K562 (cell line): ENCODE measurements at regions not wholly inside any gene's neighbourhood (a gene's known extent, or its start where the extent isn't known, plus 50 kb on each side); places are given as distances from the start of the nearest gene placed in this dataset.

Experiments
- ATAC-seq: fragments of 200-7000 bp; cut with Tn5 transposase; 3 replicates; pipeline ENCODE4 v1.9.1; 2020; ENCODE audit warnings: moderate library complexity
- BruUV-seq: library from RNA; stranded (reverse); fragments of 400-500 nt; replicated peaks from 2 replicates; lab custom pipeline; 2021; lab: Mats Ljungman, UMichigan
- CTCF ChIA-PET: fragments of 300-600 bp; formaldehyde crosslinking; extraction: SDS; loops from one replicate; lab custom pipeline; 2021; ENCODE audit warnings: low intra/inter-chr PET ratio; lab: Yijun Ruan, JAX
- POLR2A ChIA-PET: fragments of 300-600, 350-650 bp; sonication (Branson Sonifier 250); formaldehyde crosslinking; extraction: SDS; loops from one replicate; lab custom pipeline; 2021; ENCODE audit warnings: antibody characterized with exemption, inconsistent platforms; lab: Yijun Ruan, JAX
- DNase-seq, 4 experiments: peaks; one replicate each; pipeline versions ENCODE4 v3.0.0 to v3.0.0-alpha.2; 2011 to 2018; ENCODE audit warnings: low spot score in 3 of 4, mixed read lengths in 3 of 4; ENCODE audit errors: extremely low read depth in 1 of 4
- FAIRE-seq: peaks from 2 replicates; lab custom pipeline; 2011; peaks lifted over from hg19 to GRCh38; lab: Jason Lieb, UNC
- H2AFZ ChIP-seq: 2 replicates; pipeline ENCODE4 v1.6.0; 2011; ENCODE audit warnings: low read depth, low read length, control low read depth, inconsistent platforms
- H3K27ac ChIP-seq: fragments of 200-600 bp; 3 replicates; pipeline ENCODE4 v1.8.0; 2011; ENCODE audit warnings: low read depth, mild to moderate bottlenecking, control low read depth, inconsistent platforms, low read length, moderate library complexity, mixed read lengths; ENCODE audit errors: extremely low read depth
- H3K27me3 ChIP-seq, 2 experiments: fragments of 300-600 bp in 1 of 2; 2 replicates in 1 of 2; 3 replicates in 1 of 2; pipeline versions ENCODE4 v1.6.0 to v1.8.0; 2011; ENCODE audit warnings: inconsistent platforms in 2 of 2, low read length in 2 of 2, mild to moderate bottlenecking in 1 of 2, mixed read lengths in 1 of 2, moderate library complexity in 1 of 2; ENCODE audit not compliant: control insufficient read depth in 2 of 2, insufficient read depth in 2 of 2
- H3K36me3 ChIP-seq: fragments of 300-600 bp; 3 replicates; pipeline ENCODE4 v1.8.0; 2011; ENCODE audit warnings: mild to moderate bottlenecking, low read length, inconsistent platforms; ENCODE audit not compliant: control insufficient read depth, insufficient read depth
- H3K4me1 ChIP-seq, 2 experiments: fragments of 200-600 bp in 1 of 2; replicated peaks in 1 of 2; 2 replicates in 1 of 2; 3 replicates in 1 of 2; pipeline versions ENCODE4 v1.5.1 to v1.8.0; 2011; ENCODE audit warnings: inconsistent platforms in 2 of 2, low read length in 2 of 2, mild to moderate bottlenecking in 1 of 2, mixed read lengths in 1 of 2, moderate library complexity in 1 of 2; ENCODE audit not compliant: control insufficient read depth in 2 of 2, insufficient read depth in 2 of 2
- H3K4me2 ChIP-seq: 2 replicates; pipeline ENCODE4 v1.6.1; 2011; ENCODE audit warnings: low read length, control low read depth, inconsistent platforms, mixed read lengths; ENCODE audit not compliant: insufficient read depth
- H3K4me3 ChIP-seq: fragments of 200-600 bp; sonication (generic), shearing (Covaris generic); 2 replicates; pipeline ENCODE4 v1.5.1; 2016; ENCODE audit warnings: control low read depth, inconsistent platforms
- H3K79me2 ChIP-seq: fragments of 200-600 bp; 3 replicates; pipeline ENCODE4 v1.8.0; 2011; ENCODE audit warnings: low read length, inconsistent platforms; ENCODE audit not compliant: control insufficient read depth, insufficient read depth
- H3K9ac ChIP-seq, 2 experiments: 2 replicates each; pipeline versions ENCODE4 v1.6.0 to v1.6.1; 2011; ENCODE audit warnings: low read depth in 2 of 2, low read length in 2 of 2, control low read depth in 1 of 2, inconsistent platforms in 1 of 2, mild to moderate bottlenecking in 1 of 2, mixed read lengths in 1 of 2; ENCODE audit not compliant: insufficient read depth in 1 of 2
- H3K9me1 ChIP-seq: one replicate; pipeline ENCODE4 v1.6.0; 2011; ENCODE audit warnings: inconsistent platforms, mild to moderate bottlenecking, low read length, moderate library complexity; ENCODE audit not compliant: control insufficient read depth, insufficient read depth
- H3K9me3 ChIP-seq: replicated peaks from 2 replicates; pipeline ENCODE4 v1.5.1; 2011; ENCODE audit warnings: low read depth, low read length, inconsistent platforms; ENCODE audit not compliant: control insufficient read depth, insufficient read depth
- H4K20me1 ChIP-seq: replicated peaks from 2 replicates; pipeline ENCODE4 v1.6.1; 2011; ENCODE audit warnings: low read length, inconsistent platforms, mixed read lengths; ENCODE audit not compliant: control insufficient read depth, insufficient read depth
- CEBPB ChIP-seq: fragments of 450-650 bp; IDR thresholded peaks from 2 replicates; pipeline ENCODE4 v1.6.1; 2016; ENCODE audit warnings: missing genetic modification characterization, missing compliant biosample characterization
- ESRRA ChIP-seq: fragments of 450-650 bp; IDR thresholded peaks from 2 replicates; pipeline ENCODE4 v1.6.1; 2014; ENCODE audit warnings: low read depth, mild to moderate bottlenecking, moderate library complexity, borderline replicate concordance
- GTF2A2 ChIP-seq: IDR thresholded peaks from 2 replicates; pipeline ENCODE4 v1.6.1; 2016; ENCODE audit warnings: mild to moderate bottlenecking, missing genetic modification characterization, missing compliant biosample characterization
- KLF13 ChIP-seq: fragments of 450-650 bp; IDR thresholded peaks from 2 replicates; pipeline ENCODE4 v1.6.1; 2016; ENCODE audit warnings: missing genetic modification characterization, low read depth, mild to moderate bottlenecking, missing compliant biosample characterization, moderate library complexity, borderline replicate concordance
- MECOM ChIP-seq: fragments of 250-450 bp; sonication (Bioruptor Pico); IDR thresholded peaks from 2 replicates; pipeline ENCODE4 v1.8.0; 2022; ENCODE audit warnings: inconsistent platforms
- MEF2A ChIP-seq: IDR thresholded peaks from 2 replicates; pipeline ENCODE4 v1.6.1; 2011; ENCODE audit warnings: low read depth, mild to moderate bottlenecking, low read length, moderate library complexity; ENCODE audit not compliant: control insufficient read depth
- RFX7 ChIP-seq: fragments of 250-450 bp; sonication (Bioruptor Pico); IDR thresholded peaks from 2 replicates; pipeline ENCODE4 v1.5.1; 2021; ENCODE audit warnings: mild to moderate bottlenecking
- SAFB2 ChIP-seq: fragments of 200-400 bp; formaldehyde crosslinking; IDR thresholded peaks from 2 replicates; pipeline ENCODE4 v1.6.1; 2018; ENCODE audit warnings: borderline replicate concordance, low read length, low read depth, moderate library complexity; ENCODE audit not compliant: severe bottlenecking
- TCFL5 ChIP-seq: fragments of 250-450 bp; sonication (Bioruptor Pico); conservative IDR thresholded peaks from 2 replicates; pipeline ENCODE4 v1.6.1; 2021; ENCODE audit warnings: mild to moderate bottlenecking, moderate library complexity, matching md5 sums
- TFAM ChIP-seq: fragments of 250-450 bp; sonication (Bioruptor Pico); conservative IDR thresholded peaks from 2 replicates; pipeline ENCODE4 v1.5.0; 2021; ENCODE audit warnings: mild to moderate bottlenecking, moderate library complexity
- THRAP3 ChIP-seq: fragments of 450-650 bp; IDR thresholded peaks from 2 replicates; pipeline ENCODE4 v1.6.1; 2016; ENCODE audit warnings: mild to moderate bottlenecking, inconsistent platforms, borderline replicate concordance
- ZNF133 ChIP-seq: fragments of 250-450 bp; sonication (Bioruptor Pico); IDR thresholded peaks from 2 replicates; pipeline ENCODE4 v1.4.0; 2020; ENCODE audit warnings: mild to moderate bottlenecking
- ZNF384 ChIP-seq: IDR thresholded peaks from 2 replicates; pipeline ENCODE4 v1.6.1; 2012; ENCODE audit warnings: low read depth, low read length, improper control_type of control experiment
- ZNF408 ChIP-seq: fragments of 250-450 bp; sonication (Bioruptor Pico); IDR thresholded peaks from 2 replicates; pipeline ENCODE4 v1.4.0; 2020; ENCODE audit warnings: low read depth, mild to moderate bottlenecking, moderate library complexity
- ZNF707 ChIP-seq: fragments of 250-450 bp; sonication (Bioruptor Pico); conservative IDR thresholded peaks from 2 replicates; pipeline ENCODE4 v1.8.0; 2022; ENCODE audit warnings: inconsistent platforms, mild to moderate bottlenecking, moderate library complexity
- ZNF766 ChIP-seq: fragments of 200-800 bp; sonication (Bioruptor generic); conservative IDR thresholded peaks from 2 replicates; pipeline ENCODE4 v1.6.1; 2016; ENCODE audit warnings: missing genetic modification characterization, missing compliant biosample characterization
- WGBS: fragments of 100-300 bp; shearing (Covaris generic); methylation state at CpG from one replicate; pipeline ENCODE4 v1.1.6; 2016; ENCODE audit warnings: low coverage, mixed read lengths; ENCODE audit not compliant: insufficient coverage; ENCODE audit errors: missing lambda C conversion rate; 5-methylcytosine and 5-hydroxymethylcytosine counted together
- in situ Hi-C: fragments of 300-500 bp; cut with MboI; formaldehyde crosslinking; loops from 4 replicates; pipeline ENCODE4 v1.15.0; 2018; ENCODE audit warnings: inconsistent platforms, mixed read lengths
- intact Hi-C: fragments of 100-400 bp; cut with micrococcal nuclease; formaldehyde crosslinking; loops from 2 replicates; pipeline ENCODE4 v1.14.2; 2022
- TF ChIP-seq, protein P1 (sequence below): IDR thresholded peaks from 3 replicates; pipeline ENCODE4 v1.6.1; 2011; ENCODE audit warnings: borderline replicate concordance, mild to moderate bottlenecking, moderate library complexity; ENCODE audit not compliant: insufficient read length; ENCODE audit errors: extremely low read depth
- TF ChIP-seq, protein P2 (sequence below): fragments of 450-650 bp; IDR thresholded peaks from 2 replicates; pipeline ENCODE4 v1.6.1; 2017; ENCODE audit warnings: antibody characterized with exemption, mild to moderate bottlenecking

DNA sequence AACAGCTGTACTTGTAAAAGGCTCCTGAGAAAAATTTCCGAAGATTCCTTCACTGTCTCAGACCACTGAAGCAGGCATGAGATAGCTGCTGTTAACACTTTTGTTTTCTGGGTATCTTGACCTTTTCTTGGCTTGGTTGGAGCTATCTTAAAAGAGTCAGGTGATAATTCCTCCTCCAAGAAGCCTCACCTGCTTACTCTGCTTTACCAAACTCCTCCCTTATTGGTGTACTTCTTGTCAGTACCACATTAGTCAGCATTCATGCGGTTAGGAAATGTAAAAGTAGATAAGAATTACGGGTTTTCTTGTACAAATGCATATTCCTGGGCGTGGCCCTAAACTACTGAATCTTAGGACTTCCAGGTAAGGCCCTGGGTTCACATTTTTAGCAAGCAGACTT is 489.8 kb upstream of the LARGE1 start:
- H3K36me3 ChIP-seq, result no peaks in the 10 kb centered on the region
- H3K27me3 ChIP-seq, result no peaks in the 10 kb centered on the region
- no peaks in the 10 kb centered on the region for H3K79me2 ChIP-seq
- H3K9me1 ChIP-seq, result no peaks in the 10 kb centered on the region
- ChIA-PET CTCF (no interaction called here), POLR2A (no interaction called here)
- H3K27ac ChIP-seq, result no peak overlapping the region
- DNase-seq (no peak), ATAC-seq (no peak), FAIRE-seq (no peak)
- no peaks in the 10 kb centered on the region for H3K9me3 ChIP-seq
- H4K20me1 ChIP-seq, result no peaks in the 10 kb centered on the region
- H3K4me3 ChIP-seq, result no peak overlapping the region
- H3K4me1 ChIP-seq, result no peaks in the 10 kb centered on the region
- no peak overlapping the region for H3K4me2 ChIP-seq
- no peak overlapping the region for H3K9ac ChIP-seq
- no peak overlapping the region for H2AFZ ChIP-seq
- in situ Hi-C loops (loop anchor here (25.0 kb wide), 1 partner anchor 752 kb away; no protein-coding TSS in a partner anchor), intact Hi-C loops (loop anchor here (5.0 kb wide), 1 partner anchor 612 kb away; no protein-coding TSS in a partner anchor)
- WGBS, result 2% methylated on average over 4 of the region's 4 CpGs
- no TSS peak for BruUV-seq
- TF ChIP-seq SAFB2, result no peak
- TF ChIP-seq MECOM (CRISPR knock-in tag), result no peak
- TF ChIP-seq, protein P1, sequence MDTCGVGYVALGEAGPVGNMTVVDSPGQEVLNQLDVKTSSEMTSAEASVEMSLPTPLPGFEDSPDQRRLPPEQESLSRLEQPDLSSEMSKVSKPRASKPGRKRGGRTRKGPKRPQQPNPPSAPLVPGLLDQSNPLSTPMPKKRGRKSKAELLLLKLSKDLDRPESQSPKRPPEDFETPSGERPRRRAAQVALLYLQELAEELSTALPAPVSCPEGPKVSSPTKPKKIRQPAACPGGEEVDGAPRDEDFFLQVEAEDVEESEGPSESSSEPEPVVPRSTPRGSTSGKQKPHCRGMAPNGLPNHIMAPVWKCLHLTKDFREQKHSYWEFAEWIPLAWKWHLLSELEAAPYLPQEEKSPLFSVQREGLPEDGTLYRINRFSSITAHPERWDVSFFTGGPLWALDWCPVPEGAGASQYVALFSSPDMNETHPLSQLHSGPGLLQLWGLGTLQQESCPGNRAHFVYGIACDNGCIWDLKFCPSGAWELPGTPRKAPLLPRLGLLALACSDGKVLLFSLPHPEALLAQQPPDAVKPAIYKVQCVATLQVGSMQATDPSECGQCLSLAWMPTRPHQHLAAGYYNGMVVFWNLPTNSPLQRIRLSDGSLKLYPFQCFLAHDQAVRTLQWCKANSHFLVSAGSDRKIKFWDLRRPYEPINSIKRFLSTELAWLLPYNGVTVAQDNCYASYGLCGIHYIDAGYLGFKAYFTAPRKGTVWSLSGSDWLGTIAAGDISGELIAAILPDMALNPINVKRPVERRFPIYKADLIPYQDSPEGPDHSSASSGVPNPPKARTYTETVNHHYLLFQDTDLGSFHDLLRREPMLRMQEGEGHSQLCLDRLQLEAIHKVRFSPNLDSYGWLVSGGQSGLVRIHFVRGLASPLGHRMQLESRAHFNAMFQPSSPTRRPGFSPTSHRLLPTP, result no peak
- TF ChIP-seq ZNF133 (CRISPR knock-in tag), result no peak
- no peak for TF ChIP-seq ZNF766
- no peak for TF ChIP-seq CEBPB
- no peak for TF ChIP-seq ZNF384
- TF ChIP-seq KLF13 (tag), result no peak
- TF ChIP-seq RFX7, result no peak
- no peak for TF ChIP-seq TFAM (CRISPR knock-in tag)
- TF ChIP-seq ESRRA, result no peak
- no peak for TF ChIP-seq GTF2A2 (tag)
- no peak for TF ChIP-seq ZNF408 (CRISPR knock-in tag)
- no peak for TF ChIP-seq THRAP3
- TF ChIP-seq, protein P2, sequence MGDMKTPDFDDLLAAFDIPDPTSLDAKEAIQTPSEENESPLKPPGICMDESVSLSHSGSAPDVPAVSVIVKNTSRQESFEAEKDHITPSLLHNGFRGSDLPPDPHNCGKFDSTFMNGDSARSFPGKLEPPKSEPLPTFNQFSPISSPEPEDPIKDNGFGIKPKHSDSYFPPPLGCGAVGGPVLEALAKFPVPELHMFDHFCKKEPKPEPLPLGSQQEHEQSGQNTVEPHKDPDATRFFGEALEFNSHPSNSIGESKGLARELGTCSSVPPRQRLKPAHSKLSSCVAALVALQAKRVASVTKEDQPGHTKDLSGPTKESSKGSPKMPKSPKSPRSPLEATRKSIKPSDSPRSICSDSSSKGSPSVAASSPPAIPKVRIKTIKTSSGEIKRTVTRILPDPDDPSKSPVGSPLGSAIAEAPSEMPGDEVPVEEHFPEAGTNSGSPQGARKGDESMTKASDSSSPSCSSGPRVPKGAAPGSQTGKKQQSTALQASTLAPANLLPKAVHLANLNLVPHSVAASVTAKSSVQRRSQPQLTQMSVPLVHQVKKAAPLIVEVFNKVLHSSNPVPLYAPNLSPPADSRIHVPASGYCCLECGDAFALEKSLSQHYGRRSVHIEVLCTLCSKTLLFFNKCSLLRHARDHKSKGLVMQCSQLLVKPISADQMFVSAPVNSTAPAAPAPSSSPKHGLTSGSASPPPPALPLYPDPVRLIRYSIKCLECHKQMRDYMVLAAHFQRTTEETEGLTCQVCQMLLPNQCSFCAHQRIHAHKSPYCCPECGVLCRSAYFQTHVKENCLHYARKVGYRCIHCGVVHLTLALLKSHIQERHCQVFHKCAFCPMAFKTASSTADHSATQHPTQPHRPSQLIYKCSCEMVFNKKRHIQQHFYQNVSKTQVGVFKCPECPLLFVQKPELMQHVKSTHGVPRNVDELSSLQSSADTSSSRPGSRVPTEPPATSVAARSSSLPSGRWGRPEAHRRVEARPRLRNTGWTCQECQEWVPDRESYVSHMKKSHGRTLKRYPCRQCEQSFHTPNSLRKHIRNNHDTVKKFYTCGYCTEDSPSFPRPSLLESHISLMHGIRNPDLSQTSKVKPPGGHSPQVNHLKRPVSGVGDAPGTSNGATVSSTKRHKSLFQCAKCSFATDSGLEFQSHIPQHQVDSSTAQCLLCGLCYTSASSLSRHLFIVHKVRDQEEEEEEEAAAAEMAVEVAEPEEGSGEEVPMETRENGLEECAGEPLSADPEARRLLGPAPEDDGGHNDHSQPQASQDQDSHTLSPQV, result no peak
- no peak for TF ChIP-seq ZNF707 (CRISPR knock-in tag)
- no peak for TF ChIP-seq MEF2A
- no peak for TF ChIP-seq TCFL5 (CRISPR knock-in tag)
